ENCODE measurements at regions not wholly inside any gene's neighbourhood (a gene's known extent, or its start where the extent isn't known, plus 50 kb on each side); places are given as distances from the start of the nearest gene placed in this dataset.

- DNase-seq, result peak; percentile 25
Measured at GRCh38 chr12:24069532-24070395, 120.3 kb upstream of the SOX5 start.

- no peak for DNase-seq
Measured at GRCh38 chr12:24066865-24067264, 117.4 kb upstream of the SOX5 start.

DNA sequence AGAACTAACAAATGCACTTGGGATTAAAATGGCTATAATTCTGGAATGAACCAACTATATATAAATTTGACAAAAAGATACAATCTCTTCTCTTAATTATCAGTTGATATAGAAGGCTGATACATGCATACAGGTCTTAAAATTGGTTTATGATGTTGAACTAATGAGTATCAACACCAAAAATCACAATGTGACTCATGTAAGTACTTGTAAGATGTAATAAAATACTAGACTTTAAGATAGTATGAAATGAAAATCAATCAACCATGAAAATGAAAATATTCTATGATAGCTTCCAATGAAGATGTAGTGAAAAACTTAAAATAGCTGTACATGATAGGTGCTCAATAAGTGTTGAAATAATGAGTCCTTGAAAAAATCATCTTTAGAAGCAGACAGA, 116.6 kb upstream of the SOX5 start:
- DNase-seq, result no peak

- no peak for DNase-seq
Measured at GRCh38 chr12:24062642-24063245, 113.3 kb upstream of the SOX5 start.

- DNase-seq, result no peak
Measured at GRCh38 chr12:24060089-24060488, 110.6 kb upstream of the SOX5 start.

GRCh38 chr12:24057920-24058476, 108.5 kb upstream of the SOX5 start:
- DNase-seq, result no peak

GRCh38 chr12:24055747-24056146, 106.3 kb upstream of the SOX5 start:
- no peak for DNase-seq

GRCh38 chr12:24054416-24054815, 104.9 kb upstream of the SOX5 start:
- DNase-seq, result no peak

DNA sequence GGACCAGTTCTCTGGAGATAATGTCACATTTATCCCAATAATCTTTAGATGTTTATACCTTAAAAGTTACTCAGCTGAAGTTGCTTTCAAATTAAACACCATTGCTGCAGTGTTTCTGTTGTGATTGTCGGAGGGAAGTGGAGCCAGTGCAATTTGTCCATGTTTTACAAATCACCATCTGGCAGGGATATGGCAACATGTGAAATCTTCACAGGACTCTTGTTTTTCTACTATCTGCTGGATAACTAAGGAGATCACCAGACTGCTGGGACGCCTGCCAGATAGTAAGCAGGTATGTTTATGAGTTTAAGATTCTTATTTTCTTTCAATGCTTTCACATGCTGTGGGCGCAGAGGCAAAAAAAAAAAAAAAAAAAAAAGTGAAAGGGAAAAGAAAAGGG, 100.3 kb upstream of the SOX5 start:
- no peak for DNase-seq

- no peak for DNase-seq
Measured at GRCh38 chr12:24049101-24049500, 99.6 kb upstream of the SOX5 start.

DNA sequence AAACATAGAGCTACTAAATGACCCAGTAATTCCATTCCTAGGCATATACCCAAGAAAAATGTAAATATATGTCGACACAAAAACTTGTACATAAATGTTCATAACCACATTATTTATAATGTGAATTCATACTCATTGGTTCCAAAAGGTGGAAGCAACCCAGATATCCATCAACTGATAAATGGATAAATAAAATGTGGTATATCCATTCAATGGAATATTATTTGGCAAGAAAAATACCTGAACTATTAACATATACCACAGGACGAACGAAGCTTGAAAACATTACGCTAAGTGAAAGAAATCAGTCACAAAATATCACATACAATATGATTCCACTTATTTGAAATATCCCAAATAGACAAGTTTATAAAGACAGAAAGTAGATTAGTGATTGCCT, 99.0 kb upstream of the SOX5 start:
- DNase-seq, result no peak

- DNase-seq, result no peak
Measured at GRCh38 chr12:24047326-24047725, 97.9 kb upstream of the SOX5 start.

DNA sequence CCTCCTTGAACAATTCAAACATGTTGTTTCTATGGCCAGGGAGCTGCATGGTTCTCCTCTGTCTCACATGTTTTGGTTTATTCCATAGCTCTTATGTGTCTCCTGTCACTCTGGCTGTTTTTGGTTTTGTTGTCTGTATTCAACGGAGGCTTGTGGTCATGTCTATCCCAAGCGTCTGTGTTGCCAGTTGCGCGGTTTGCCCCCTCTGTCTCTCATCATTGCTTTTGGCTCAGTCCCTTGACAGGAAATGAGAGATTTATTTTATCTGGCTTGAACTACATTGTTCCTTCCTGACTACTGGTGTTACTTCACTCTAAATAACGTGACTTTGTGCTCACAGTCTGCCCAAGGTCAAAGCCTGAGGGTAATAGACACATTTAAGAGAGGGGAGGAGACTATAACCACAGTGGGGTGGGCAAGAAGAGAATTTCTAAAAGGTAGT, 96.4 kb upstream of the SOX5 start:
- peak; percentile 40 for DNase-seq

- DNase-seq, result no peak
Measured at GRCh38 chr12:24044941-24045703, 95.7 kb upstream of the SOX5 start.

DNA sequence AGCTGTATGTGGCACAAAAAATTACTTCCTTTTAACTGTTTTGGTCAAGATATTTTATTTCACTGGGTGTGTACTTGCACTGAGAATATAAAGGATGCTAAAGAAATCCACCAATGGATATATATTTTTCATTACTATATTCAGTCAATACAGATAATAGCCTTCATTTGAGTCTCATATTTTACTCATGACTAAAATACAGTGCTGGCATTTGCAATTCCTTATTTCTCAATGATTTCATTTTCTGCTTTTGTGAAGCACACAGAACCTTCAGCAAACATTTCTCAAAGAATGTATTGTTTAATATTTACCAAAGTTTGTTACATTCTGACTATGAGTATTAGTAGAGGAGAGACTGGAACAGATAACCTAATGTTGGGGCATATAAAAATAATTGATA, 93.2 kb upstream of the SOX5 start:
- DNase-seq, result no peak

DNA sequence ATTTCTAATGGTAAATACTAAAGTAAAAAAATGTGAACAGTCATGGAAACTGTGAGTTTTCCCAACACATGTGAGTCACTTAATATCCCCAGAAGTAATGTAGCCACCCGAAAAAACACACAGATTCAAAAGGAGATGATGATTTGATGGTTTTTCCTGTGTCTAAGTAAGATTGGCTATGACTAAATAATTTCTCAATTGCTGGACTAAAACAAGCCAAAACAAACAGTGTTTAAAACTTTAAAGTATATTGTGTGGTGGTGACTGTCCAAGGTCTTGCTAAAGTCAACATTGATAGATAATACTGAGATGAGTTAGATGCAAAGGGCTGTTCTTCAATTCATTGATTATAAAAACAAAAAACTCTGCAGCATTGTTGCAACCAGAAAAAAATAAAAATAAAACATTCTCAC, 89.6 kb upstream of the SOX5 start:
- no peak for DNase-seq

GRCh38 chr12:24038211-24038997, 88.9 kb upstream of the SOX5 start:
- DNase-seq, result no peak

GRCh38 chr12:24036438-24037216, 87.2 kb upstream of the SOX5 start:
- no peak for DNase-seq

- no peak for DNase-seq
Measured at GRCh38 chr12:24034894-24035293, 85.4 kb upstream of the SOX5 start.

- no peak for DNase-seq
Measured at GRCh38 chr12:24034160-24034559, 84.7 kb upstream of the SOX5 start.

GRCh38 chr12:24027352-24027751, 77.9 kb upstream of the SOX5 start:
- no peak for DNase-seq
